Panc1 (cell line): ENCODE measurements at regions not wholly inside any gene's neighbourhood (a gene's known extent, or its start where the extent isn't known, plus 50 kb on each side); places are given as distances from the start of the nearest gene placed in this dataset.

Experiments used
- CTCF ChIP-seq: fragments of 450-650 bp; IDR thresholded peaks from 2 replicates; pipeline ENCODE4 v1.5.1; 2017; ENCODE audit warnings: mild to moderate bottlenecking
- REST ChIP-seq, 2 experiments: IDR thresholded peaks; 2 replicates each; pipeline ENCODE4 v1.6.1; 2011 to 2012; ENCODE audit warnings: low read depth in 2 of 2, control low read depth in 1 of 2, low read length in 1 of 2, mild to moderate bottlenecking in 1 of 2, moderate library complexity in 1 of 2; ENCODE audit not compliant: insufficient read depth in 1 of 2
- TCF7L2 ChIP-seq: IDR thresholded peaks from 2 replicates; pipeline ENCODE4 v1.6.1; 2011; ENCODE audit warnings: mild to moderate bottlenecking, low read depth, low read length, inconsistent platforms

GRCh38 chr6:97548354-97548753, 265.3 kb upstream of the MMS22L start:
- TF ChIP-seq CTCF = no peak
- no peak for TF ChIP-seq REST (IDR thresholded peaks at IDR 0.05; ENCODE audit: insufficient read depth in 1 of 2, low read depth in 2 of 2, low read length in 1 of 2)
- no peak for TF ChIP-seq TCF7L2
